ENCODE measurements at regions not wholly inside any gene's neighbourhood (a gene's known extent, or its start where the extent isn't known, plus 50 kb on each side); places are given as distances from the start of the nearest gene placed in this dataset.

- no peak for DNase-seq (ENCODE audit: low spot score)
Measured at GRCh38 chr4:17170131-17170530, 271.7 kb upstream of the LDB2 start.

GRCh38 chr4:17169699-17170098 lies 271.3 kb upstream of the LDB2 start:
- no peak for DNase-seq (ENCODE audit: low spot score)

GRCh38 chr4:17168571-17168970 lies 270.1 kb upstream of the LDB2 start:
- DNase-seq (ENCODE audit: low spot score), result no peak

- DNase-seq (ENCODE audit: low spot score), result no peak
Measured at GRCh38 chr4:17166954-17167353, 268.5 kb upstream of the LDB2 start.

- DNase-seq (ENCODE audit: low spot score), result no peak
Measured at GRCh38 chr4:17165286-17165685, 266.8 kb upstream of the LDB2 start.

- DNase-seq (ENCODE audit: low spot score), result no peak
Measured at GRCh38 chr4:17164666-17165065, 266.2 kb upstream of the LDB2 start.

GRCh38 chr4:17163156-17163771 lies 264.8 kb upstream of the LDB2 start:
- DNase-seq (ENCODE audit: low spot score), result no peak

GRCh38 chr4:17157304-17157703 lies 258.9 kb upstream of the LDB2 start:
- DNase-seq (ENCODE audit: low spot score), result no peak

GRCh38 chr4:17155486-17155885 lies 257.0 kb upstream of the LDB2 start:
- no peak for DNase-seq (ENCODE audit: low spot score)

- DNase-seq (ENCODE audit: low spot score), result no peak
Measured at GRCh38 chr4:17153572-17153971, 255.1 kb upstream of the LDB2 start.

- no peak for DNase-seq (ENCODE audit: low spot score)
Measured at GRCh38 chr4:17152941-17153540, 254.6 kb upstream of the LDB2 start.

GRCh38 chr4:17142232-17142711 lies 243.8 kb upstream of the LDB2 start:
- DNase-seq (ENCODE audit: low spot score), result no peak

GRCh38 chr4:17138847-17139246 lies 240.4 kb upstream of the LDB2 start:
- DNase-seq (ENCODE audit: low spot score), result no peak

- no peak for DNase-seq (ENCODE audit: low spot score)
Measured at GRCh38 chr4:17134565-17134964, 236.1 kb upstream of the LDB2 start.

- no peak for DNase-seq (ENCODE audit: low spot score)
Measured at GRCh38 chr4:17134100-17134499, 235.7 kb upstream of the LDB2 start.

GRCh38 chr4:17132226-17132625 lies 233.8 kb upstream of the LDB2 start:
- DNase-seq (ENCODE audit: low spot score), result no peak

GRCh38 chr4:17128268-17128667 lies 229.8 kb upstream of the LDB2 start:
- DNase-seq (ENCODE audit: low spot score), result no peak

- no peak for DNase-seq (ENCODE audit: low spot score)
Measured at GRCh38 chr4:17126321-17126966, 228.0 kb upstream of the LDB2 start.

GRCh38 chr4:17124767-17125166 lies 226.3 kb upstream of the LDB2 start:
- no peak for DNase-seq (ENCODE audit: low spot score)

- DNase-seq (ENCODE audit: low spot score), result no peak
Measured at GRCh38 chr4:17120761-17121160, 222.3 kb upstream of the LDB2 start.

- DNase-seq (ENCODE audit: low spot score), result no peak
Measured at GRCh38 chr4:17117746-17118145, 219.3 kb upstream of the LDB2 start.

GRCh38 chr4:17115583-17115982 lies 217.1 kb upstream of the LDB2 start:
- DNase-seq (ENCODE audit: low spot score), result no peak

GRCh38 chr4:17112292-17112659 lies 213.8 kb upstream of the LDB2 start:
- DNase-seq (ENCODE audit: low spot score), result no peak

- DNase-seq (ENCODE audit: low spot score), result no peak
Measured at GRCh38 chr4:17109126-17109525, 210.7 kb upstream of the LDB2 start.

Data from hematopoietic multipotent progenitor cell treated with erythropoietin and hydrocortisone succinate and interleukin-3 and kit ligand, for 15 days (in vitro differentiated cells).